Central memory CD4-positive, alpha-beta T cell (primary cell): ENCODE measurements at regions not wholly inside any gene's neighbourhood (a gene's known extent, or its start where the extent isn't known, plus 50 kb on each side); places are given as distances from the start of the nearest gene placed in this dataset.

Experiments used
- DNase-seq: peaks from one replicate; pipeline ENCODE4 v3.0.0; 2022

DNA sequence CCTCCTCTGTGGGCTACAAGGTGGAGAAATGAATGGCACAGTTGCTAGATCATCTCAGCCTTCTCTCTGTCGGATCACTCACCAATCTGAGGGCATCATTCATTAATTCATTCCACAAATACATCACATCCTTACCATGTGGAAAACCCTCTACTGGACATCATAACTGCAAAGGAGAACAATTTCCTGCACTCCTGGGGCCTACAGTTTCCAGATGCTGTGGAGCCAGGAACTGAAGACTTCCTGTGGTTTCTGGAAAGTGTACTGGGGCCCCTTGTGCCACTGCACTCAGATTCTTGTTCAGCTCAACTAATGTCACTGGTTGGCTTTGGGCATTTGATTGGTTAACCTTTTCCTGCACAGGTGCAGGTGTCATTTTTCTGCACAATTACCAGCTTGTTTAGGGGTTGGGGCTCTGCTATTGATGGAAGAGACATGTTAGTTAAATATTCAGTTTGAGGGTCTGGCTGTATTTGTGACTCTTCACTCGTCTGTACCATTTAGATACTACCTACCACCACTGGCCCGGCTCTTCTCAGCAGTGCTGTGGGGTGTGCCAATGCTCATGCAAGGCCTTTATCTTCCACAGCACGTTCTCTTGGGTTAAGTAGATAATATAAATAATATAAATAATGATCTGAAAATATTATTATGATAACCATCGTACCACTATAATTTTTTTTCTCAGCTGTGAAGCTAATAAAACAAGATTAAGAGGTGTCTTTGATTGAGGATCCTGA, 427.3 kb downstream of the TSN start:
- DNase-seq = no peak

DNA sequence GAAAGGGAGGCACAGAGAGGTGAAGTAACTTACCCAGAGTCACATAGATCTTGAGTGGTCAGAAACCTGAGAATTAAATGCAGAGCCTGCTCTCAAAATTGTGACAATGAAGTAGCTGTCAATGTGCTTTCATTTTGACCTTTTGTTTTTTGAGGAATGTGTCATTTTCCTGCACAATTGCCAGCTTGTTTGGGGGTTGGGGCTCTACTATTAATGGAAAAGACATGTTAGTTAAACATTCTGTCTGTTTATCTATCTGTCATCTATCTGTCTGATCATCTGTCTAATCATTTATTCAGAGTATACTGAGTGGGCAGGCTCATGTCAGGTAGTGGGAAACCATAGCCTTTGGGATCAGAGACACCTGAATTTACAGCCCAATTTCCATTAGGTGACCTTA, 428.4 kb downstream of the TSN start:
- DNase-seq = no peak

DNA sequence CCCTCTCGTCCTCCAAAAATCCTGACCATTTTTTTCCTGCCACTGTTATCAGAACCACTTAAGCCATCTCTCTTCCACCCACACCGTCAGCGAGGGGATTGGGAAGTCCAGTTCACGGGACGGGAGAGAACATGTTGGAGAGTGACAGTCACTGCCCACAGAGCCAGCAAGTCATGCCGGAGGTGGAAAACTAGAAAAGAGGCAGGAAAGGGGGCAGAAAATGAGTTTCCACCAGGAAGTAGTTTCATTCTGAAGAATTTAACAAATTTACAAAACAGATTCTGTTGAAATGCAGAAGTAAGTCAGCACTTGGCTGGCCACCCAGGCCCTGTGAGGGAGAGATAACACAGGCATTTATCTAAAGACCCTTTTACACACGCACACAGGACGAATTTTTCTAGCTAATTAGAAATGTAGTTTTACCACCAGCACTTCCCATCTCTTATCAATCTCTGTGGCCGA, 431.3 kb downstream of the TSN start:
- no peak for DNase-seq

DNA sequence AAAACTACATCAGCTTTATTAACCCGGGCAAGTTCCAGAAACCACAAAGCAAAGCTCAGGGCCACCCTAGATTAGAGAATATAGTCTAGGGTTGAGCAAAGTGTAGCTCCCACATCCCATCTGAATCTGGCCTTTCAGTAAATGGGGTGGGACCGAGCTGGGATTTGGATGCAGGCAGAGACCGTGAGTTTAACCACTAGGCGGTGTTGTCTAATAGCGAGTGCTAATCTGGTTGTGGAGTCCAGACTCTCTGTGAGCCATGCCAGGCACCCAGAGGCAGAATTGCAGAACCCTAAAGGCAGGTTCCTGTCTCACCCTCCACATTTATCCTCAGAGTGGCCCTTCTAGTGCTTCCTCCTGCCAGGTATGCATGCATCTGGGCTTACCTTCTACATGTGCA, 435.9 kb downstream of the TSN start:
- no peak for DNase-seq

DNA sequence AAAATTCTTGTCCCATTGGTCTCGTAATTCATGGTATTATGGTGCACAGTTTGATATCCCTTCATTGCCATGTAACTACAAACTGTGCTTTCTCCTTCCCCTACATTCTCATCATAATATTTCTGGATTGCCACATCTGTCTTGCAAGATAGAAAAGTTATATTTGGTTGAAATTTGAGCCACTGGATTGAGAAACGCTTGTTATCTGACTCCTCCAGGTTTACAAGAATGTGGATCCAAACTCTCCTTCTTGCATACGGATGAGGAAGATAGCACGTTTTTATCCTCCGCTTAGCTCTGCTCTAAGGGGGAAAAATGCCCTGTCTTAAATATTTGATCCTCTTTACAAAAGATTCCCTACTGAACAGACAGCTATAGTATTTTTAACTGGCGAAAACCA, 438.2 kb downstream of the TSN start:
- DNase-seq = no peak

DNA sequence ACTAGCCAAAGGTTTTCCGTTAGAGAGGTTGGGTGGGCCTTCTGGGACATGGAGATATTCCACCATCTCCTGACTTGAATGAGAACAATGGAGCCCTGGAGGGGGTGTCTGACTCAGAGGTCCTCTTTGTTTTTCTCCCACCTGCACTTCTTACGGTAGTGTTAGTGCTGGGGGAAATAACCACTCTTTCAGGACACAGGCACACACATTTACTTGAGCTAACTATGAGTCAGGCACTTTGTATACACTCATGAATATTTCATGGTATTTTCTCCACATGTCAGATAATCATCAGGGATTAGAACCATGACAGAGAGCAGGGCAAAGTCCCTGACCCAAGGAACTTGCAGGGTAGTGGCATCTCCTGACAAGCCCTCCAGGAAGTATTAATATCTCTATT, 439.1 kb downstream of the TSN start:
- no peak for DNase-seq

DNA sequence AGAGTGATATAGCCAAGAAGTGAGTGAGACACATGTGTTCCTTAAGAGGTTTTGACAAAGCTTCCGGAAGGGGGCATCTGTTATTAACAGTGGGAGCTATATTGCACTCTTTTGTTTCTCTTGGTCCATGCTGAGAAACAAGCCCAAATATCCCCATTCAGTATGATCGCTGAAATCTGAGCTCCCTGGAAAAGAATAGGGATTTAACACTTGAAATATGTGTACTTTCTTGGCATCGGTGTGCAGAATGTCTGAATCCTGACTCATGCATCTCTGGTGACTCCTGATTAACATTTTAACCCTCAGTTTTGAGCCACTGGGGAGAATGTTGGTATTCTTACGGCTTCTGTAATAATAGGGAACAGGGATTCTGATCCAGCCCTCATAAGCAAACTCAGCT, 448.1 kb downstream of the TSN start:
- DNase-seq = no peak

DNA sequence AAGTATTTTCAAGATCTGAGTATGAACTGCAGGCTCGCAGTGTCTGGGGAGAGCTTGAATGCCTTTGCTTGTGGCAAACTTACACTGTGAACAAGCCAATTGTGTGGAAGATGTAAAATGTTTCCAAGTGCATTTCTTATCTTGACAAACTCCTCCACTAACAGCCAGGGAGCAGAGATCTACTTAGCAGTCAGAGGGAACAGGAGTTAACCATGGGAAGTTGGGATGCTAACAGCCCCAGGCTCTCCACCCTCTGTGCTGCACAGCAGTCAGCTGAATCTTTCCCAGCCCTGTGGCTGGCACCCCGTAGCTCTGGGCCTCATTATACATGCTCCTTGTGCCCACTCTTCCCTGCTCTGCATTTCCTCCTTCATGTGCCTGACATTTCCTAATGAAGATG, 450.2 kb downstream of the TSN start:
- no peak for DNase-seq

DNA sequence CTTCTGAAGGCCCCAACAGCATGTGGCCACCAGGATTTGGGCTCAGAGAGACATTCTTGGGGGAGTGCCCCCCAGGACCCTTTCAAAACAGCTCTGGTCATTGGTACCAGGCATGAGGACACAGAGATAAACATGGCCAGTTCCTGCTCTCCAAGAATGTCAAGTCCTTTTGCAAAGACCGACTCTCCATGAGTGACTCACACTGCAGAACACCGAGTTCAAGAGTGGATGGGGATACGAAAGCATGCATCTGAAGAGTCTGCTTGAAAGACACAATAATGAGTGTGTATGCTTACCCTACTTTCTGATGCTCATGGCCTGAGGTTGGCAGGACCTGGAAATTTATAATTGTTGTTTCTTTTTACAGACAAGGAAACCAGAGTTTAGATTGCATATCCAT, 450.6 kb downstream of the TSN start:
- DNase-seq = no peak

DNA sequence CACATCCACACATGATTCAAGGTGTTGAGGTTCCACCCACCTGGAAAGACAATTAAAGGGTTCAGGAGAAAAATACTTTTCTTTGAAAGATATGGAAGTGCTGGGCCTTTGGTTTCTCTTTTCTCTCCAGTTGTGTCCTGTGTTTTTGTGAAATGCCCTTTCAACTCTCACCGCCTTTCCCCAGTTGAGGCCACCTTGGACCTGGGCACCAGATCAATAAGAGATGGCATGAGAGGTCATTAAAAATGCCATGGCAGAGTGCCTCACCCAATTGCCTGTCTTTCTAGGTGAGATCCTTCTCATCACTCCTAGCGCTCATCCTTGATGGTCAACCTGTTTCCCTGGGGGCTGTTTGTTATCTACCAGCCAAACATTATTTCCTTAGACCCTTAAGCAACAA, 453.9 kb downstream of the TSN start:
- DNase-seq = no peak

DNA sequence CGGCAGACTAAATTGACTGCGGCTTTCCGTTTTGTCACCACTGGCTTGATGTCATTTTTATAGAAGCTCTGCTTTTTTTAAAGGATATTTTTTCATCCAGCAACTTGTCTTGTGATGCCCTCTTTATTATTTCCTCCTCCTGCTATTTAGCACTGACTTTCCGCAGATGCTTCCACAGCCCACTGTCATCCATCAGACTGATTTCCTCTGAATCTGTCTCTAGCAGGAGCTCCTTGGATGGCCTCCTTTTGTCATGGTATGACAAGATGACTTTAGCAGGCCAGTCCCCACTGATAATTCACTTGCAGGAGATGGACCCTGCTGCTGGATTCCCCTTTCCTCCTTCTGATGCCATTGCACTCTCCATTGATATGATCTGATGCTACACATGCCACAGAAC, 454.6 kb downstream of the TSN start:
- DNase-seq = no peak

DNA sequence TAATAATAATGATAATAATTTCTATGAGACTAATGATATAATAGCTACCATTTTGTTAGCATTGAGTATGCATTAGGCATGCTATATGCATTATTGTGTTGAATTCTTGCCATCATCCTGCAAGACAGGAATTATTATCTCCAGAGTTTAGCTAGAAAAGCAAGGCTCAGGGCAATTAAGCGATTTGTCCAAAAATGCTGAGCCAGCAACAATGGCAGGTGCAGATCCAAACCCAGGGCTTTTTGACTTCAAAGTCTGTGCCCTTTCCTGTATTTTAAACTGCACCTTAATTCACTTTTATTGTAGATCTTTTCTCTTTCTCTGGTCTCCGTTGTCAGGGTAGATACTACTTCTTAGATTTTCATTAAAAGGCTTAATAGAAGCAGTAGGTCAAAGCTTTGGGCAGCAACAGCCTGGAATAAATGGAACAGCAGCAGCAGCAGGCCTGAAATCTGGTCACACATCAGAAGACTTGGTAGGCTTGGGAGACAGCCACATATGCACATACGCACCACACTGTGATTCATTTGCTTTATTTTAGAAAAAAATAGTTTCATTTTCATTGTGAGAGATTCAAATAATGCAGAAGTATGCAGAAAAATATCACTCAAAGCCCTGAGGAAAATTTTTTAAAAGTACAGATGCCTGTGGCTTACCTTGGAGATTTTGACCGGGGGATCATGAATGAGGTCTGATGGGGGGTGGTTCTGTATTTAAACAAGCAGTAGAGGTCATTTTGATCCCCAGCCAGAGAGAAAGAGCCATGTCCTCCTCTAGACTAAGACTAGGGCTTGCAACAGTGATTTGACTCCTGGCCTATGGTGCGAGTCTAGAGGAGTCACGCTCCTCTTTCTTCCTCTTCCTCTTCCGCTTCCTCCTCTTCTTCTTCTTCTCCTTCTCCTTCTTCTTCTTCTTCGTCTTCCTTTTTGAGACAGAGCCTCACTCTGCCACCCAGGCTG, 455.7 kb downstream of the TSN start:
- no peak for DNase-seq

DNA sequence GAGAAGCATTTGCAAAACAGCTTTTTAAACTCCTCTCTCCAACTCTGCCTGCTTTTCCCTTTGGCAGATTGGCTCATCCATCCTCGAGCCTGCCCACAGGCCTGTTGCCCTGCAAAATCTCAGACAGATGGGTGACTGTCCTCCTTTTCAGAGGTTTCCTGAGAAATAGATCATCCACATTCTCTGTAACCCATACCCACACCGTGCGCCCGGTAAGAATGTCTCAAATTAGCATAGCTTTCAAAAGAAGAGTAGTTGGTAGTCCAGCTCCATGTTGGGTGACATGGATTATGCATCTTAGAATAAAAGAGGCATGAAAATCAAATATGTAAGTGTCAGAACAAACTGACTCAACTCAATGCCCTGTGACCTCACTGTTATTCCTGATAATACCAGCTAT, 457.9 kb downstream of the TSN start:
- DNase-seq = no peak

DNA sequence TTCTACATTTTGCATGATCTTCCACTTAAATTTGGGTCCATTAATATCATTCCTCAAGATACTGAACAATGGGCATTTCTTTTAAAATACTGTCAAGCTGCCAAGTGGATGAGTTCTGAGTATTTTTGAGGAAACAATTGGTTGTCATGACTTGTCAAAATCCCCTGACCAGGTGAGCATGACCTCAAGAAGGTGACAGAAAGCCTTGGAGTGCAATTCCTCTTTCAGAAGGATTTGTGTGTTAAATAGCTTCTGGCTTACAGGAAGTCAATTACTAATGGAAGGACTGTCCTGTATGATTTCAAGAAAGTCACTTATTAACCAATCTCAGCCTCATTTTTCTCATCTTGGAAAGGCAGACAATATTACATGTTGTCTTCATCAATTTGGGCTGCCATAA, 460.6 kb downstream of the TSN start:
- no peak for DNase-seq

DNA sequence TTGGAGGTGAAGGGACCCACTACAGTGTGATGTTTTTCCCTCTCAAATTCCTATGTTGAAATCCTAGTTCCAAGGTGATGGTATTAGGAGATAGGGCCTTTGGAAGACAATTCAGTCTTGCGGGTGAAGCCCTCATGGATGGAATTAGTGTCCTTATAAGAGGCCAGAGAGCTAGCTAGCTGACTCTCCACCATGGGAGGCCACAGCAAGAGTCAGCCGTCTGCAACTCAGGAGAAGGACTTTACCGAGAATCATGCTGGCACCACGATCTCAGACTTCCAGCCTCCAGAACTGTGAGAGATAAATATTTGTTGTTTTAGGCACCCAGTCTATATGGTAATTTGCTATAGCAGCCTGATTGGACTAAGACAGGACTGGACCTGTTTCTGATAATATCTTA, 461.4 kb downstream of the TSN start:
- DNase-seq = no peak

DNA sequence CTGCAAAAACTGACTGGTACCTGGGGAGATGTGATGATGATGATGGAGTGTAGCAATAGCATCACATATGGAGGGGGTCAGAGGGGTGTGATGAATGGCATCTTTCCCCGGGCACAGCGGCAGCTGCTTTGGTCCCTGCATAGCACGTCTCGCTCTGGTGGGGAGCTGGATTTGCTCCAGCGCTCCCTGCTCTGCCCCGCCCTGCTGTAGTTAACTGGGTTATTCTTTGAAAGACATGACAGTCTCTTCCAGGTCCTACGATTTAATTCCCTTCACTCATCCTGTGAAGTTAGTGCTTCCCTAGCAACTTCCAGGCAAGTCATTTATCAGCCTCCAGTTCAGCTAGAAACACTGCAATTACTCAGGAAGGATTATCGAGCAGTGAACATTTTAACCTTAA, 463.1 kb downstream of the TSN start:
- DNase-seq = no peak

DNA sequence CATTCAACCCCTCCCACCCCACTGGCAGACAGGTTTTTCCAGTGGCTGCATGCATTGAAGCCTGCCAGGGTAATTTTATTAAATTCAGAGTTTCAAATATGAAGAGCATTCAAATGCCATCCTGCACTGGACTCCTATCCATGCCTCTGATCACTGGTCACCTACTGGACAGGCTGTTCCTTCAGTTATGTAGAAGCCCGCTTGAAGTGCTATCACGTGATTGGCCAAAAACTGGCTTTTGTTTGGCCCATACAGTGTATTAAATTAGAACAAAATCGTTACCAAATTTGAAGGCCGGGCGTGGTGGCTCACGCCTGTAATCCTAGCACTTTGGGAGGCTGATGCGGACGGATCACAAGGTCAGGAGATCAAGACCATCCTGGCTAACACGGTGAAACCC, 464.1 kb downstream of the TSN start:
- no peak for DNase-seq

DNA sequence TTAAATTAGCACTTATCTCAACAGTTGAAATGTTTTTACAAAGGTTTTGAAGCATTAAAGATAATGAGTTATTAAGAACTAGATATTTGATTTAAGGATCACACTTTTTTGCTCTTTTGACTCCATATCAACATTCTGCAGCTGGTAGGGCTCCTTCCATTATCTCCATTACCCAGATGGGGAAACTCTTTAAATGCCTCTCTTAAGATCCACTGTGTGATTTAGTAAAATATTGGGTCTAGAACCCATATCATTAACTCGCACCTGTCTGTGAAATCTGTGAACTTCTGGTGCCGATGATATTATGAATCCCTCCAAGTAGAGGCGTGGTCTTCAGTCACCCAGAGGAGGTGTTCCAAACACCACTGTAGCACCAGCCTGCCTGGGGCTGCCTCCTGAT, 466.2 kb downstream of the TSN start:
- DNase-seq = no peak

DNA sequence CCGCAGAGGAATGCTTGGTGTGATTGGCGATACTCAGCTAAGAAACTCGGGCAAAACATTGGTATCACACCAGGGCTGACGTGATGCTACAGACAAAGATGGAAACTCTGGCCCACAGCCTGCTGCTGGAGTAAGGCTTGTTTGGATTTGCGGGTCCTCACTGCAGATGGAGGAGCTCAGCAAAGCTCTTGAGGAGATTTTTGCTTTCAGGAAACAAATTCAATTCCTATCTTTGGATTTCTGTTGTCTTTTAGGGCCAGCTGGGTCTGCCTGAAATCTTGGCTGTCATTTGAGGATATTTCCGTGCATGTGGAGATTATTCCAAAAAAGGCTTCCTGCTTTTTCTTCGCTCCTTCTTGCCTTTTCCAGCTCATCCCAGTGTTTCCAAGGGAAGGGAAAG, 475.8 kb downstream of the TSN start:
- DNase-seq = no peak

DNA sequence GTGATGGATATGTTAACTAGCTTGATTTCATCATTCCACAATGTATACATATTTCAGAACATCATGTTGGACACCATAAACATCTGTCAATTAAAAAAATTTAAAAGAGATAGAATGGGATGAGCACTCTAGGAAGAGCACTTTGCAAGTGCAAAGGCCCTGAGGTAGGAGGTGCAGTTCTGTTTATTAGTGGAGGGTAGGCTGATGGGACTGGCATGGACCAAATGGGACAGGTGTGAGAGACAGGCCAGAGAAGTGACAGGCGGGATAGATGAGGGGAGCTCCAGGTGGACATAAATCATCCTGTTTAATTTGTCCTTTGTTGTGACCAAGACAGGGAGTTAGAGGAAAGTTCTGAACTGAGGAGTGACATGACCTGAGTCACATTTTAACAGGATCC, 477.9 kb downstream of the TSN start:
- DNase-seq = no peak

DNA sequence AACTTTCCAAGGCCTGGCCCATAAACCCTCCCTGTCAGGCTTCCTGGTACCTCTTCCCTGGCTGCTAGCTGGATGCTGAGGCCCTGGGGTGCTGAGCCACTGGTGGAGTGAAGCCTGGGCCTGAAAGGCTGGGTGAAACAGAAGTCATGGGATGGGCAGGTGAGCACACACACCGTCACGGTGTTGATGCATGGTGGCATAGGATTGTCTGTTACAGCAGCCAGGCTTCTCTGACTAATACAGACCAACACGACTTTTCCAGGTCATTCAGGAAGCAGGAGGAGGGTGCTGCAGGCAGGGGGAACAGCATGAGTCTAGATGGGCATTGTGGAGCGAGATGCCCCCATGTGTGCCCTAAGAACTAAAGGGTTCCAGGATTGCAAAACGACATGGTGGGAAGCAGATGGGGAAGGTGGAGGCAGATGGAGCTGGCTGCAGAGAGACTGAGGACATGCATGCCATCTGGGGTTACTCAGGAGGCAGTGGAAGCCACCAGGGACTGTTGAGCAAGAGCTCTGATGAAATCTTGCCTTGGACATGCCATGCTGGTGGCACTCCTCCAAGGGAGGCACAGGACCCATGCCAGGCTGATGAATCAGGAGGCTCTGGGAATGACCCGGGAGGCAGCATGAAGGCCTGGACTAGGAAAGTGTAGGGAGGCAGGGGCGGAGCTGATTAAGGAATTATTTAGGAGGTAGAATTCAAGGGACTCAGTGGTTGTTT, 480.9 kb downstream of the TSN start:
- no peak for DNase-seq

DNA sequence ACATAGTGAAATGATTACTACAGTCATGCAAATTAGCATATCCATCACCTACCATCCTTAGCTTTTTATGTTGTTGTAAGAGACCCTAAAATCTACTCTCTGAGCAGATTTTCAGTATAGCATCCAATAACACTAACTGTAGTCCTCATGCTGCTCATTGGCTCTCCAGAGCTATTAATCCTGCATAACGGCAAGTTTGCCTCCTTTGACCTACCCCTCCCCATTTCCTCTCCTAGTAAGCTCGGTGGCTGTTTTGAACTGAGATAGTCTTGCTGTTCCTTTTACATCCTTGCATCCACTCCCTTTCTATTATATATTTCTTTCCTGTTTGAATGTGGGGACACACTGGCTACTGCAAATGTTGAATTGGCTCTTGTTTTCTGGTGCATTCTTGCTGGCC, 481.5 kb downstream of the TSN start:
- DNase-seq = no peak

DNA sequence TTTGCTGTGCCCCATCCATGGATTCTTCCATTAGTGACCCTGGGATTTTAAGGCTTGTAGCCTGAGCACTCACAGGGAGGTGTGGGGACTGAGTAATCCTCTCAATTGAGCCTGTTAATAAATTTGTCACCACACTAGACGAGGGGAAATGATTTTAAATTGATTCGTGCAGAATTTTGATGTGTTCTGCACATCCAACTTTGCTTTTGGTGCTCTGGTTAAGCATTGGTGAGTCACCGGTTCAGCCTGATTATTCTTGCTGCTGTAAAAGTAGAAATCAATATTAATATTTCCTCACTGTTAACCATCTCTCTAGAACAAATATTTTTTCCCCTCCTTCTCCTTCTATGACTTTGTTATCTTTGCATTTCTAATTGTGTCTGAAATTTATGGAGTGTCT, 482.0 kb downstream of the TSN start:
- DNase-seq = no peak
